GM12878 (cell line): ENCODE measurements at regions not wholly inside any gene's neighbourhood (a gene's known extent, or its start where the extent isn't known, plus 50 kb on each side); places are given as distances from the start of the nearest gene placed in this dataset.

Experiments used
- ATAC-seq: fragments of 200-7000 bp; cut with Tn5 transposase; 3 replicates; pipeline ENCODE4 v1.9.1; 2020; ENCODE audit warnings: mild to moderate bottlenecking, moderate library complexity
- BruUV-seq: library from RNA; stranded (reverse); fragments of 400-500 nt; replicated peaks from 2 replicates; lab custom pipeline; 2021; lab: Mats Ljungman, UMichigan
- CTCF ChIA-PET: fragments of 300-600 bp; sonication (Branson Sonifier 250); formaldehyde crosslinking; extraction: SDS; loops from one replicate; lab custom pipeline; 2021; ENCODE audit warnings: inconsistent platforms; lab: Yijun Ruan, JAX
- POLR2A ChIA-PET: fragments of 350-600 bp; formaldehyde crosslinking; extraction: SDS; loops from one replicate; lab custom pipeline; 2021; ENCODE audit warnings: inconsistent platforms; lab: Charles Lee
- RAD21 ChIA-PET: fragments of 300-600 bp; sonication (Branson Sonifier 250); formaldehyde crosslinking; loops from one replicate; lab custom pipeline; 2023; ENCODE audit warnings: antibody characterized with exemption; ENCODE audit not compliant: unreplicated experiment; lab: Charles Lee
- SMC1A ChIA-PET: fragments of 300-600 bp; sonication (Branson Sonifier 250); formaldehyde crosslinking; loops from one replicate; lab custom pipeline; 2023; ENCODE audit not compliant: unreplicated experiment, uncharacterized antibody; lab: Charles Lee
- DNase-seq: peaks from one replicate; pipeline ENCODE4 v3.0.0-alpha.2; 2011; ENCODE audit warnings: low read depth, low spot score
- FAIRE-seq: peaks from 3 replicates; lab custom pipeline; 2011; peaks lifted over from hg19 to GRCh38; lab: Jason Lieb, UNC
- H2AFZ ChIP-seq: 2 replicates; pipeline ENCODE4 v1.6.0; 2011; ENCODE audit warnings: low read depth, low read length, control low read depth; ENCODE audit not compliant: control insufficient read depth
- H3K27ac ChIP-seq: 2 replicates; pipeline ENCODE4 v1.5.1; 2011; ENCODE audit warnings: control low read depth; ENCODE audit not compliant: control insufficient read depth, insufficient read depth
- H3K27me3 ChIP-seq, 2 experiments: replicated peaks in 1 of 2; 2 replicates each; pipeline versions ENCODE4 v1.6.0 to v1.6.1; 2011; ENCODE audit warnings: low read length in 1 of 2; ENCODE audit not compliant: control insufficient read depth in 2 of 2, insufficient read depth in 2 of 2
- H3K36me3 ChIP-seq, 2 experiments: 2 replicates each; pipeline ENCODE4 v1.5.1; 2011; ENCODE audit warnings: low read length in 1 of 2; ENCODE audit not compliant: control insufficient read depth in 2 of 2, insufficient read depth in 2 of 2
- H3K4me1 ChIP-seq: 2 replicates; pipeline ENCODE4 v1.6.1; 2011; ENCODE audit warnings: mild to moderate bottlenecking, low read length, moderate library complexity, mixed read lengths; ENCODE audit not compliant: control insufficient read depth, insufficient read depth
- H3K4me2 ChIP-seq: 2 replicates; pipeline ENCODE4 v1.6.0; 2011; ENCODE audit warnings: control low read depth; ENCODE audit not compliant: control insufficient read depth, insufficient read depth
- H3K4me3 ChIP-seq: fragments of 200-600 bp; sonication (generic); 2 replicates; pipeline ENCODE4 v1.5.1; 2016
- H3K79me2 ChIP-seq: 2 replicates; pipeline ENCODE4 v1.6.0; 2011; ENCODE audit warnings: low read length; ENCODE audit not compliant: control insufficient read depth, insufficient read depth
- H3K9ac ChIP-seq: 2 replicates; pipeline ENCODE4 v1.8.0; 2011; ENCODE audit warnings: low read length, control low read depth, mixed read lengths; ENCODE audit not compliant: control insufficient read depth, insufficient read depth
- H3K9me3 ChIP-seq: replicated peaks from 3 replicates; pipeline ENCODE4 v1.5.1; 2011; ENCODE audit warnings: mild to moderate bottlenecking, low read length; ENCODE audit not compliant: control insufficient read depth, insufficient read depth
- H4K20me1 ChIP-seq: 2 replicates; pipeline ENCODE4 v1.6.0; 2011; ENCODE audit not compliant: control insufficient read depth, insufficient read depth
- ESRRA ChIP-seq: IDR thresholded peaks from 2 replicates; pipeline ENCODE4 v1.6.1; 2012; ENCODE audit warnings: mild to moderate bottlenecking, low read length, improper control_type of control experiment
- NFXL1 ChIP-seq: fragments of 450-650 bp; IDR thresholded peaks from 2 replicates; pipeline ENCODE4 v1.6.1; 2017; ENCODE audit warnings: antibody characterized with exemption, mild to moderate bottlenecking, borderline replicate concordance
- SIN3A ChIP-seq: IDR thresholded peaks from 2 replicates; pipeline ENCODE4 v1.6.1; 2012; ENCODE audit warnings: low read depth, low read length, improper control_type of control experiment
- SIX5 ChIP-seq: IDR thresholded peaks from 2 replicates; pipeline ENCODE4 v1.6.1; 2011; ENCODE audit warnings: mild to moderate bottlenecking, low read depth, low read length, moderate library complexity; ENCODE audit not compliant: severe bottlenecking
- SPI1 ChIP-seq: IDR thresholded peaks from 2 replicates; pipeline ENCODE4 v1.6.1; 2011; ENCODE audit warnings: low read depth, mild to moderate bottlenecking, low read length, moderate library complexity, borderline replicate concordance; ENCODE audit not compliant: insufficient read depth
- TCF7 ChIP-seq: IDR thresholded peaks from 2 replicates; pipeline ENCODE4 v1.6.1; 2014; ENCODE audit warnings: antibody characterized with exemption, borderline replicate concordance
- ZNF384 ChIP-seq: IDR thresholded peaks from 2 replicates; pipeline ENCODE4 v1.6.1; 2012; ENCODE audit warnings: low read depth, mild to moderate bottlenecking, low read length, improper control_type of control experiment, borderline replicate concordance
- WGBS: methylation state at CpG from one replicate; pipeline ENCODE4 v1.1.6; 2016; ENCODE audit warnings: low lambda C conversion rate; ENCODE audit not compliant: insufficient replicate concordance, insufficient coverage; ENCODE audit errors: missing lambda C conversion rate; 5-methylcytosine and 5-hydroxymethylcytosine counted together
- in situ Hi-C: fragments of 300-500 bp; cut with MboI; formaldehyde crosslinking; loops from 9 replicates; pipeline ENCODE4 v1.14.3; 2018; ENCODE audit warnings: mixed read lengths
- intact Hi-C: fragments of 100-400 bp; cut with micrococcal nuclease; formaldehyde crosslinking; loops from one replicate; pipeline ENCODE4 v1.14.2; 2022; ENCODE audit not compliant: unreplicated experiment
- TF ChIP-seq, protein P1 (sequence below): fragments of 450-650 bp; IDR thresholded peaks from 2 replicates; pipeline ENCODE4 v1.6.1; 2018; ENCODE audit warnings: borderline replicate concordance, mild to moderate bottlenecking; ENCODE audit not compliant: partially characterized antibody
- TF ChIP-seq, protein P2 (sequence below): fragments of 450-650 bp; IDR thresholded peaks from 2 replicates; pipeline ENCODE4 v1.6.1; 2018; ENCODE audit warnings: mild to moderate bottlenecking, low read depth, moderate library complexity; ENCODE audit not compliant: partially characterized antibody
- TF ChIP-seq, protein P3 (sequence below): fragments of 150-350 bp; IDR thresholded peaks from 2 replicates; pipeline ENCODE4 v1.6.1; 2016; ENCODE audit warnings: low read depth, low read length

DNA sequence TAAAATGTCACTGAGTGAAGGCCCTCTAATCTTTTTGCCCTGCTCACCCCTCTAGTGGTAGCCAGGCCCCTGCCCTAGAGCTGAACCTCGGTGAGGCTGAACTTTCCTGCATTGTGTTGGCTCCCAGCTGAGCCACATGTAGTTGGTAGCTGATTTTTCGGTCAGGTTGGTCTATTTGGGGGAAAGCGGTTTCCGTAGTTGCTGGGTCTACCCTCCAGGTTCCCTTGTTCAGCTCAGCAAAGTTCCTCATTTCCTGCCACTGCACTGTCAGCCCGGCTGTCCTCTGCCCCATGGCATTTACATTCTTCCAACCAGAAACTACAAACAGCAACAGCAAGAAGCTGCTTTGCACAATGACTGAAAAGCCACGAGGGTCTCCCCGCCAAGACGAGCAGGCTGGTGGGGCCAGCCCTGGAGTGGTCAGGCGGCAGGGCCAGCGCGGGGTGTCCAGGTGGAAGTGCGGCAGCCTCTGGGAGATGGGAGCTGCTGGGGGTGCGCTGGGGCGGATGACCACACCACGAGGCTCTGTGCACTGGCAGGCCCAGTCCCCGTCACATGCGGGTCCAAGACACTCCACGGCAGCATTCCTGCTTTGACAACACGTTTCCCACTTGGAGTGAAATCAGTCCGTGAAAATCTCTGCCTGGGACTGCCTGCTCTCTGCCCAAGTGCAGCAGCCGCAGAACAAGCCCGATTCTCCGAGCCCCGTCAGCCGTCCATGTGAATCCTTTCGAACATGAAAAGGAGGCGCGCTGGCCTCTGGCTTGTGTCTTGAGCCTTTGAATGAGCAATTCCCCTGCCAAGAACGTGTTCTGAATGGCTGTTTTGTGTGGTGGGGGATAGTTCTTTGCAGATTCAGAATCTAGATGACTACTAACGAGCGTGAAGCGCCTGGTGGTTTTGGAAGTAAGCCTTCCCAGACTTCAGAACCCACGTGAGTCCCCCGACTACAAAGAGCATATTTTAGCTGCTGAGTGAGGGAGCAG is 159.4 kb downstream of the ASB1 start (continued):
- TF ChIP-seq SPI1, result no peak
- TF ChIP-seq, protein P1, sequence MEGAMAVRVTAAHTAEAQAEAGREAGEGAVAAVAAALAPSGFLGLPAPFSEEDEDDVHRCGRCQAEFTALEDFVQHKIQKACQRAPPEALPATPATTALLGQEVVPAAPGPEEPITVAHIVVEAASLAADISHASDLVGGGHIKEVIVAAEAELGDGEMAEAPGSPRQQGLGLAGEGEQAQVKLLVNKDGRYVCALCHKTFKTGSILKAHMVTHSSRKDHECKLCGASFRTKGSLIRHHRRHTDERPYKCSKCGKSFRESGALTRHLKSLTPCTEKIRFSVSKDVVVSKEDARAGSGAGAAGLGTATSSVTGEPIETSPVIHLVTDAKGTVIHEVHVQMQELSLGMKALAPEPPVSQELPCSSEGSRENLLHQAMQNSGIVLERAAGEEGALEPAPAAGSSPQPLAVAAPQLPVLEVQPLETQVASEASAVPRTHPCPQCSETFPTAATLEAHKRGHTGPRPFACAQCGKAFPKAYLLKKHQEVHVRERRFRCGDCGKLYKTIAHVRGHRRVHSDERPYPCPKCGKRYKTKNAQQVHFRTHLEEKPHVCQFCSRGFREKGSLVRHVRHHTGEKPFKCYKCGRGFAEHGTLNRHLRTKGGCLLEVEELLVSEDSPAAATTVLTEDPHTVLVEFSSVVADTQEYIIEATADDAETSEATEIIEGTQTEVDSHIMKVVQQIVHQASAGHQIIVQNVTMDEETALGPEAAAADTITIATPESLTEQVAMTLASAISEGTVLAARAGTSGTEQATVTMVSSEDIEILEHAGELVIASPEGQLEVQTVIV, result no peak

DNA sequence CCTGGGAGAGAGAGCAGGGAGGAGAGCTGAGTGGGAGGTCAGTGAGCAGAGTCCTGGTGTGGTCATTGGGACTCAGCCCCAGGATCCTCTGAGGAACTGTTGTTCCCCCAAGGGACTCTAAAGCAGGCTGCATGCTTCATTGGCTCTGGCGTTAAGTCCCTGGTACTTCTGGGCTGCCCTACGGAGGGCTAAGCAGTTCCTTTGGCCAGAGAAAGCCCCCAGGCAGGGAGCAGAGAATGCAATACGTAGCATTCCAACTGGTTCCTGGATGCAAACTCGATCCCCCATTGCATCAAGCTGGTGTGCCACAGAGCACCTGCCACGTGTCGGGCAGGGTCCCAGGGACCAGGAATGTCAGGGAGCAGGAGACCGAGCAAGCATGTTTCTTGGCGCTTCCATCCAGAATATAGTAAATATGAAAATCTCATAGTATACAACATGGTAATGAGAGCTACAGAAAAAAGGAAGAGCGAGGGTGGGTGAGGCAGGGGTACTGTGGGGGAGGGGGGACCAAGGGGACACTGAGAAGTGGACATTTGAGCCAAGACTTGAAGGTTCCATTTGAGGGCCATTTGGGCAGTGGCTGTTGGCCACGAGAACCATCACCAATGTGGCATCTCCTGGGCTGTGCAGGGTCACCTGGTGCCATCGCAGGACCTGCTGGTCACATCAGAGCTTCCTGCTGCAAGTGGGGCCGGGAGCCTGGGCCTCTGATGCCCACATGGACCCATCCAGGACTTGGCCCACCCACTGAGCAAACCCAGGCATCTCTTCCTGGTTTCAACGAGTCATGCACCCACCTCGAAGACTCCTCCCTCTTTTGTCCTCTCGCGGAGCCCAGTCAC is 160.4 kb downstream of the ASB1 start:
- no peak overlapping the region for H3K4me3 ChIP-seq
- CTCF ChIA-PET, result no interaction called here
- no peak overlapping the region for H3K27ac ChIP-seq
- H2AFZ ChIP-seq, result no peak overlapping the region
- FAIRE-seq (no peak), DNase-seq (no peak), ATAC-seq (no peak)
- H3K36me3 ChIP-seq, result no peaks in the 10 kb centered on the region
- intact Hi-C loops (no loop called here), in situ Hi-C loops (no loop called here)
- no peak overlapping the region for H3K9ac ChIP-seq
- no peaks in the 10 kb centered on the region for H3K9me3 ChIP-seq
- POLR2A ChIA-PET, result no interaction called here
- SMC1A ChIA-PET, result no interaction called here
- H3K4me2 ChIP-seq, result no peak overlapping the region
- H4K20me1 ChIP-seq, result no peaks in the 10 kb centered on the region
- RAD21 ChIA-PET, result no interaction called here
- no TSS peak for BruUV-seq
- whole genome bisulfite sequencing, result 46% methylated on average over 14 of the region's 16 CpGs
- no peaks in the 10 kb centered on the region for H3K4me1 ChIP-seq
- no peaks in the 10 kb centered on the region for H3K79me2 ChIP-seq
- H3K27me3 ChIP-seq, result no peaks in the 10 kb centered on the region
- TF ChIP-seq ZNF384 (no peak), TCF7 (no peak), ESRRA (no peak), SIN3A (no peak), NFXL1 (no peak), SIX5 (no peak)
- TF ChIP-seq, protein P2, sequence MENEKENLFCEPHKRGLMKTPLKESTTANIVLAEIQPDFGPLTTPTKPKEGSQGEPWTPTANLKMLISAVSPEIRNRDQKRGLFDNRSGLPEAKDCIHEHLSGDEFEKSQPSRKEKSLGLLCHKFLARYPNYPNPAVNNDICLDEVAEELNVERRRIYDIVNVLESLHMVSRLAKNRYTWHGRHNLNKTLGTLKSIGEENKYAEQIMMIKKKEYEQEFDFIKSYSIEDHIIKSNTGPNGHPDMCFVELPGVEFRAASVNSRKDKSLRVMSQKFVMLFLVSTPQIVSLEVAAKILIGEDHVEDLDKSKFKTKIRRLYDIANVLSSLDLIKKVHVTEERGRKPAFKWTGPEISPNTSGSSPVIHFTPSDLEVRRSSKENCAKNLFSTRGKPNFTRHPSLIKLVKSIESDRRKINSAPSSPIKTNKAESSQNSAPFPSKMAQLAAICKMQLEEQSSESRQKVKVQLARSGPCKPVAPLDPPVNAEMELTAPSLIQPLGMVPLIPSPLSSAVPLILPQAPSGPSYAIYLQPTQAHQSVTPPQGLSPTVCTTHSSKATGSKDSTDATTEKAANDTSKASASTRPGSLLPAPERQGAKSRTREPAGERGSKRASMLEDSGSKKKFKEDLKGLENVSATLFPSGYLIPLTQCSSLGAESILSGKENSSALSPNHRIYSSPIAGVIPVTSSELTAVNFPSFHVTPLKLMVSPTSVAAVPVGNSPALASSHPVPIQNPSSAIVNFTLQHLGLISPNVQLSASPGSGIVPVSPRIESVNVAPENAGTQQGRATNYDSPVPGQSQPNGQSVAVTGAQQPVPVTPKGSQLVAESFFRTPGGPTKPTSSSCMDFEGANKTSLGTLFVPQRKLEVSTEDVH, result no peak
- TF ChIP-seq, protein P3, sequence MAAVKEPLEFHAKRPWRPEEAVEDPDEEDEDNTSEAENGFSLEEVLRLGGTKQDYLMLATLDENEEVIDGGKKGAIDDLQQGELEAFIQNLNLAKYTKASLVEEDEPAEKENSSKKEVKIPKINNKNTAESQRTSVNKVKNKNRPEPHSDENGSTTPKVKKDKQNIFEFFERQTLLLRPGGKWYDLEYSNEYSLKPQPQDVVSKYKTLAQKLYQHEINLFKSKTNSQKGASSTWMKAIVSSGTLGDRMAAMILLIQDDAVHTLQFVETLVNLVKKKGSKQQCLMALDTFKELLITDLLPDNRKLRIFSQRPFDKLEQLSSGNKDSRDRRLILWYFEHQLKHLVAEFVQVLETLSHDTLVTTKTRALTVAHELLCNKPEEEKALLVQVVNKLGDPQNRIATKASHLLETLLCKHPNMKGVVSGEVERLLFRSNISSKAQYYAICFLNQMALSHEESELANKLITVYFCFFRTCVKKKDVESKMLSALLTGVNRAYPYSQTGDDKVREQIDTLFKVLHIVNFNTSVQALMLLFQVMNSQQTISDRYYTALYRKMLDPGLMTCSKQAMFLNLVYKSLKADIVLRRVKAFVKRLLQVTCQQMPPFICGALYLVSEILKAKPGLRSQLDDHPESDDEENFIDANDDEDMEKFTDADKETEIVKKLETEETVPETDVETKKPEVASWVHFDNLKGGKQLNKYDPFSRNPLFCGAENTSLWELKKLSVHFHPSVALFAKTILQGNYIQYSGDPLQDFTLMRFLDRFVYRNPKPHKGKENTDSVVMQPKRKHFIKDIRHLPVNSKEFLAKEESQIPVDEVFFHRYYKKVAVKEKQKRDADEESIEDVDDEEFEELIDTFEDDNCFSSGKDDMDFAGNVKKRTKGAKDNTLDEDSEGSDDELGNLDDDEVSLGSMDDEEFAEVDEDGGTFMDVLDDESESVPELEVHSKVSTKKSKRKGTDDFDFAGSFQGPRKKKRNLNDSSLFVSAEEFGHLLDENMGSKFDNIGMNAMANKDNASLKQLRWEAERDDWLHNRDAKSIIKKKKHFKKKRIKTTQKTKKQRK, result no peak
